H1 (cell line): ENCODE measurements at regions not wholly inside any gene's neighbourhood (a gene's known extent, or its start where the extent isn't known, plus 50 kb on each side); places are given as distances from the start of the nearest gene placed in this dataset.

ENCODE experiments used
- CTCF ChIA-PET: fragments of 300-600 bp; sonication (Branson Sonifier 250); formaldehyde crosslinking; loops from one replicate; lab custom pipeline; 2021; ENCODE audit not compliant: partially characterized antibody; lab: Charles Lee
- POLR2A ChIA-PET: fragments of 300-600 bp; sonication (Branson Sonifier 250); formaldehyde crosslinking; loops from one replicate; lab custom pipeline; 2021; ENCODE audit warnings: inconsistent platforms; ENCODE audit not compliant: partially characterized antibody; lab: Charles Lee
- DNase-seq, 2 experiments: peaks; one replicate each; pipeline versions ENCODE4 v3.0.0 to v3.0.0-alpha.2; 2010 to 2022; ENCODE audit warnings: low spot score in 2 of 2, low read depth in 1 of 2, mixed read lengths in 1 of 2
- FAIRE-seq: peaks from 2 replicates; lab custom pipeline; 2011; peaks lifted over from hg19 to GRCh38; lab: Jason Lieb, UNC
- H2AFZ ChIP-seq: 2 replicates; pipeline ENCODE4 v1.8.1; 2012; ENCODE audit warnings: low read length, inconsistent platforms
- H2AK5ac ChIP-seq: 2 replicates; pipeline ENCODE4 v1.6.1; 2013; ENCODE audit warnings: low read depth, low read length
- H2BK120ac ChIP-seq: replicated peaks from 2 replicates; pipeline ENCODE3; 2013; ENCODE audit warnings: low read depth, low read length, inconsistent platforms
- H2BK12ac ChIP-seq: 2 replicates; pipeline ENCODE4 v1.6.1; 2013; ENCODE audit warnings: low read depth, low read length
- H2BK15ac ChIP-seq: 2 replicates; pipeline ENCODE4 v1.6.1; 2013; ENCODE audit warnings: low read length
- H2BK20ac ChIP-seq: 2 replicates; pipeline ENCODE4 v1.6.1; 2013; ENCODE audit warnings: low read length
- H2BK5ac ChIP-seq: 2 replicates; pipeline ENCODE4 v1.6.1; 2013; ENCODE audit warnings: low read depth, low read length
- H3K14ac ChIP-seq: 2 replicates; pipeline ENCODE4 v1.6.1; 2013; ENCODE audit warnings: inconsistent platforms; ENCODE audit not compliant: insufficient read length
- H3K18ac ChIP-seq: 2 replicates; pipeline ENCODE4 v1.6.1; 2013; ENCODE audit warnings: low read length; ENCODE audit errors: extremely low read depth
- H3K23ac ChIP-seq: 2 replicates; pipeline ENCODE4 v1.6.1; 2013; ENCODE audit warnings: inconsistent platforms; ENCODE audit not compliant: insufficient read length
- H3K23me2 ChIP-seq: 2 replicates; pipeline ENCODE4 v1.6.1; 2013; ENCODE audit warnings: low read depth, low read length
- H3K27ac ChIP-seq: 2 replicates; pipeline ENCODE4 v1.6.1; 2011; ENCODE audit warnings: low read depth, low read length, inconsistent platforms
- H3K27me3 ChIP-seq, 4 experiments: replicated peaks in 1 of 4; 1 replicate in 1 of 4; 2 replicates in 3 of 4; pipeline versions ENCODE4 v1.6.1 to v1.8.1; 2011 to 2013; ENCODE audit warnings: low read length in 3 of 4, mild to moderate bottlenecking in 3 of 4, inconsistent platforms in 2 of 4, mixed read lengths in 2 of 4, moderate library complexity in 1 of 4; ENCODE audit not compliant: control insufficient read depth in 3 of 4, insufficient read depth in 3 of 4; ENCODE audit errors: extremely low read depth in 1 of 4
- H3K36me3 ChIP-seq, 4 experiments: 2 replicates each; pipeline versions ENCODE4 v1.6.1 to v1.8.1; 2011 to 2013; ENCODE audit warnings: mild to moderate bottlenecking in 4 of 4, low read length in 3 of 4, moderate library complexity in 2 of 4, control low read depth in 1 of 4, inconsistent platforms in 1 of 4; ENCODE audit not compliant: insufficient read depth in 4 of 4, control insufficient read depth in 2 of 4
- H3K4ac ChIP-seq: replicated peaks from 2 replicates; pipeline ENCODE3; 2013; ENCODE audit warnings: low read length, low read depth, mixed read lengths, inconsistent platforms; ENCODE audit not compliant: insufficient read length
- H3K4me1 ChIP-seq, 4 experiments: replicated peaks in 1 of 4; 1 replicate in 1 of 4; 2 replicates in 3 of 4; pipeline versions ENCODE4 v1.6.1 to v1.8.1; 2011 to 2013; ENCODE audit warnings: low read length in 3 of 4, inconsistent platforms in 2 of 4, mixed read lengths in 1 of 4; ENCODE audit not compliant: insufficient read depth in 4 of 4, control insufficient read depth in 3 of 4
- H3K4me2 ChIP-seq, 2 experiments: 2 replicates each; pipeline versions ENCODE4 v1.6.1 to v1.8.1; 2011 to 2013; ENCODE audit warnings: low read depth in 2 of 2, low read length in 2 of 2, control low read depth in 1 of 2, inconsistent platforms in 1 of 2, mild to moderate bottlenecking in 1 of 2; ENCODE audit not compliant: insufficient read depth in 1 of 2
- H3K4me3 ChIP-seq, 4 experiments: fragments of 200-600, 300-600 bp in 1 of 4; sonication (generic), shearing (Covaris generic), sonication (Bioruptor Twin) in 1 of 4; 2 replicates each; pipeline versions ENCODE4 v1.5.1 to v1.8.1; 2011 to 2016; ENCODE audit warnings: low read length in 4 of 4, low read depth in 3 of 4, control low read depth in 2 of 4, inconsistent platforms in 2 of 4, mild to moderate bottlenecking in 2 of 4, mixed read lengths in 1 of 4, moderate library complexity in 1 of 4; ENCODE audit not compliant: insufficient read depth in 2 of 4; ENCODE audit errors: extremely low read depth in 1 of 4
- H3K56ac ChIP-seq: replicated peaks from 2 replicates; pipeline ENCODE3; 2013; ENCODE audit warnings: low read depth, mild to moderate bottlenecking, mixed read lengths, low read length, inconsistent platforms; ENCODE audit not compliant: insufficient read length
- H3K79me1 ChIP-seq: 2 replicates; pipeline ENCODE4 v1.6.1; 2013; ENCODE audit warnings: low read depth, low read length, control low read depth
- H3K79me2 ChIP-seq, 2 experiments: 2 replicates each; pipeline versions ENCODE4 v1.6.1 to v1.8.1; 2012 to 2013; ENCODE audit warnings: low read length in 2 of 2, mild to moderate bottlenecking in 2 of 2, inconsistent platforms in 1 of 2; ENCODE audit not compliant: insufficient read depth in 2 of 2, control insufficient read depth in 1 of 2
- H3K9ac ChIP-seq, 4 experiments: replicated peaks in 1 of 4; 1 replicate in 1 of 4; 2 replicates in 3 of 4; pipeline versions ENCODE4 v1.6.1 to v1.8.1; 2011 to 2013; ENCODE audit warnings: low read depth in 3 of 4, low read length in 3 of 4, control low read depth in 2 of 4, mild to moderate bottlenecking in 2 of 4, moderate library complexity in 2 of 4, inconsistent platforms in 1 of 4; ENCODE audit errors: extremely low read depth in 1 of 4
- H3K9me3 ChIP-seq, 2 experiments: 2 replicates each; pipeline versions ENCODE4 v1.6.1 to v1.8.1; 2012 to 2013; ENCODE audit warnings: mild to moderate bottlenecking in 2 of 2, moderate library complexity in 2 of 2, control low read depth in 1 of 2, inconsistent platforms in 1 of 2, low read depth in 1 of 2, low read length in 1 of 2, mixed read lengths in 1 of 2; ENCODE audit not compliant: insufficient read depth in 2 of 2
- H4K20me1 ChIP-seq, 2 experiments: replicated peaks in 1 of 2; 2 replicates each; pipeline versions ENCODE3 to v1.8.1; 2011 to 2013; ENCODE audit warnings: inconsistent platforms in 2 of 2, low read length in 2 of 2, mild to moderate bottlenecking in 1 of 2; ENCODE audit not compliant: insufficient read depth in 2 of 2, control insufficient read depth in 1 of 2
- H4K5ac ChIP-seq: 2 replicates; pipeline ENCODE4 v1.6.1; 2013; ENCODE audit warnings: low read length, low read depth, mixed read lengths, inconsistent platforms; ENCODE audit not compliant: insufficient read length
- H4K8ac ChIP-seq: 2 replicates; pipeline ENCODE4 v1.8.0; 2013; ENCODE audit warnings: mild to moderate bottlenecking, moderate library complexity, low read length, inconsistent platforms; ENCODE audit not compliant: insufficient read depth; ENCODE audit errors: extremely low read depth
- H4K91ac ChIP-seq: replicated peaks from 2 replicates; pipeline ENCODE3; 2013; ENCODE audit warnings: low read length, mixed read lengths, inconsistent platforms; ENCODE audit not compliant: insufficient read length
- ASH2L ChIP-seq: fragments of 200-600, 300-600 bp; sonication (generic); IDR thresholded peaks from one replicate; pipeline ENCODE4 v1.7.1; 2017; ENCODE audit warnings: low read length
- ATF2 ChIP-seq: IDR thresholded peaks from 2 replicates; pipeline ENCODE4 v1.6.1; 2012; ENCODE audit warnings: low read length, inconsistent platforms
- YY1 ChIP-seq: IDR thresholded peaks from 2 replicates; pipeline ENCODE4 v1.6.1; 2011; ENCODE audit warnings: low read depth, mild to moderate bottlenecking, low read length
- WGBS, 2 experiments: shearing (Covaris generic) in 1 of 2; methylation state at CpG; one replicate each; pipeline versions ENCODE4 v1.1.6 to v1.1.7; 2013 to 2015; ENCODE audit warnings: low lambda C conversion rate in 2 of 2, mixed read lengths in 2 of 2, inconsistent platforms in 1 of 2, low coverage in 1 of 2, missing lambda C conversion rate in 1 of 2; ENCODE audit not compliant: insufficient replicate concordance in 2 of 2, insufficient coverage in 1 of 2, insufficient read length in 1 of 2; ENCODE audit errors: extremely low coverage in 1 of 2, missing lambda C conversion rate in 1 of 2; 5-methylcytosine and 5-hydroxymethylcytosine counted together

GRCh38 chr9:85167146-85167545 lies 497.6 kb downstream of the NTRK2 start:
- WGBS, 2 experiments, result 87% methylated on average over 1 of the region's 1 CpG; no CpG with 5 or more reads in 1 of the 2 experiments
- CTCF ChIA-PET, result interaction anchor here (1.3 kb wide), 1 partner anchor 24 kb away, joined by 7 read pairs; no protein-coding TSS in a partner anchor
- H4K8ac ChIP-seq, result no peak overlapping the region

More at GRCh38 chr9:85167146-85167545, 497.6 kb downstream of the NTRK2 start:
- H2AK5ac ChIP-seq, result no peak overlapping the region
- POLR2A ChIA-PET, result no interaction called here
- H2BK5ac ChIP-seq, result no peak overlapping the region
- TF ChIP-seq ATF2 (no peak), ASH2L (no peak), YY1 (no peak)
- TF ChIP-seq, all 59 proteins: peak for 0
- Histone ChIP-seq H4K5ac (no peak overlapping the region), H3K79me1 (no peaks in the 10 kb centered on the region), H3K14ac (no peak overlapping the region), H3K18ac (no peak overlapping the region), H2BK12ac (no peak overlapping the region), H3K56ac (no peak overlapping the region), H3K27ac (no peak overlapping the region), H2BK15ac (no peak overlapping the region), H3K36me3 (no peaks in the 10 kb centered on the region; a peak in 1 of 8 replicates), H3K9ac (no peak overlapping the region), H3K4ac (no peak overlapping the region), H4K20me1 (no peaks in the 10 kb centered on the region), H3K4me3 (no peak overlapping the region), H2BK20ac (no peak overlapping the region), H3K79me2 (no peaks in the 10 kb centered on the region), H3K27me3 (no peaks in the 10 kb centered on the region), H4K91ac (no peak overlapping the region), H3K4me1 (peaks cover 0 to 7% (median 0%) of the 10 kb centered on the region in 4 experiments; a peak in 2 of 7 replicates), H3K23me2 (no peaks in the 10 kb centered on the region), H3K4me2 (peak overlapping the region in 1 of 2 experiments; percentile 39; a peak in 1 of 4 replicates), H3K9me3 (peaks cover 5 to 7% of the 10 kb centered on the region in 2 experiments; a peak in 3 of 4 replicates), H2AFZ (peak overlapping the region; percentile 62; the same call in 1 of the 2 replicates), H3K23ac (no peak overlapping the region), H2BK120ac (no peak overlapping the region)
- FAIRE-seq (no peak), DNase-seq (no peak)
